ENCODE measurements at regions not wholly inside any gene's neighbourhood (a gene's known extent, or its start where the extent isn't known, plus 50 kb on each side); places are given as distances from the start of the nearest gene placed in this dataset.

- DNase-seq (ENCODE audit: low spot score in 2 of 2) (no peak), FAIRE-seq (no peak)
Observed at GRCh38 chr2:21590026-21590690, 466.4 kb downstream of the TDRD15 start.

DNA sequence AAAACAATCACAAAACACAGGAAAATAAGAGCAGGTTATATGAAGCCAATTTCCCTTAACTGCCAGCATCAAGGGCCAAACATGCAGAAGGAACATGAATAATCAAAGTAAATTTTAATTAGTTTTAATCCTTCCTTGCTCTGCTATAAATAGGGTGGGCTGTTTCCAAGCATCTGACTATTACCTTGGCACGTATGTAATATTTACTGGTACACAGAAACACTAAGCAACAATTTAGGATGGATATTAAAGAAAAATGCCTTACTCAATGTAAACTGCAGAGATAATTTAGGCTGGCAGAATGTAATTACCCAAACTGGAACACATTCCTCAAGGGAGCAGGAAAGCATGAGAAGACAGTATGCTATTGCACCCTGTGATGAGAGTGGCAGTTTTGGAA lies 468.2 kb downstream of the TDRD15 start:
- no peak for DNase-seq (ENCODE audit: low spot score in 2 of 2)
- no peak for FAIRE-seq

GRCh38 chr2:21599417-21599816 lies 475.6 kb downstream of the TDRD15 start:
- FAIRE-seq (no peak), DNase-seq (ENCODE audit: low spot score in 2 of 2) (no peak)

DNA sequence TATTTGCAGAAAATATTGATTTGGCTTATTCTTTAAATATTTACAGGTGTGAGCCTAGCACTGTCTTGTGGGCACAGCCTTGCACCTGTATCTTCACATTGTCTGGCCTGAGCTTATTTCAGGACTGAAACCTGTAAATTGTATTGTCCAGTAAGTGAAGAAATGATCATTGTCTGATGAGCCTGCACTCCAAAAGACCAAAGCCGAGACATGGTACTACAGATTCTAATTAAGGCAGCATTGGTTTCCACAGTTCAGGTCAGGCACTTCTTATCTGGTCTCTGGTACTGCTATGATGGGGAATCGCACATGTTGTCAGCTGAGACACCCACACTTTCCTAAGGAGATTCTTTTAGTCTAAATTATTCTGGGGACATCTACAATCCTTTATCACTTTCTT lies 479.0 kb downstream of the TDRD15 start:
- DNase-seq (ENCODE audit: low spot score in 2 of 2) (no peak), FAIRE-seq (no peak)

DNA sequence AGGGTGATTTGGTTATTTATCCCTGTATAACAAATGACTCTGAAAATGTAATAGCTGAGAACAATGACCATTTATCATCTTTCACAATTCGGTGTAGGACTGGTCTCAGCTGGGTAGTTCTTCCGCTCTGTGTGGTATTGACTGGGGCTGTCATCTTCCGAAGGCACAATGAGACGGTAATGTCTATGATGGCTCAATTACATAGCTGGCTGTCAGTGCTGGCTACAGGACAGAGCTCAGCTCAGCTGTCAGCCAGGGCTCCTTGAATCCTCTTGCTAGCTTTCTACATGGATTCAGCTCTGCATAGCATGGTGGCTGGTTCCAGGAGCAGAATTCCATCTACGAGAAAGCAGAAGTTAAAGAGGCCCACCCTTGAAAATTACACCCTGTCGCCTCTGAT lies 483.8 kb downstream of the TDRD15 start:
- DNase-seq (ENCODE audit: low spot score in 2 of 2), result no peak
- no peak for FAIRE-seq

DNA sequence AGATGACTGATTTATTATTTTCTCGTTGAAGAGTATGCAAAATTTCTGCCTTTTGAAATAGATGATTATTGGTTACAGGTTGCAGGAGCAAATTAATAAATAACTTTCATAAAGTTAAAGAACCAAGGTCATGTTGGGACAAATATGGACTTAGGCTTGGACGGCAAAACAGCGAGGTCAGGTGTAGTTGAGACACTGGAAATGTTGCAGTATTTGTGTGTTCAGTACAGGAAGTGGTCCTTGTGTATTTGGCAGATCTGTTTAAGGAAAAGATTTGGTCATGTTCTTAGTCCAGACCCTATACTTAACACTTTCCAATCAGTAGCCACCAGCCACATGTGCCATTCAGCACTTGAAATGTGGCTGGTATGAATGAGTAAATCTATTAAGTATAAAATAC lies 486.5 kb downstream of the TDRD15 start:
- FAIRE-seq (no peak), DNase-seq (ENCODE audit: low spot score in 2 of 2) (no peak)

DNA sequence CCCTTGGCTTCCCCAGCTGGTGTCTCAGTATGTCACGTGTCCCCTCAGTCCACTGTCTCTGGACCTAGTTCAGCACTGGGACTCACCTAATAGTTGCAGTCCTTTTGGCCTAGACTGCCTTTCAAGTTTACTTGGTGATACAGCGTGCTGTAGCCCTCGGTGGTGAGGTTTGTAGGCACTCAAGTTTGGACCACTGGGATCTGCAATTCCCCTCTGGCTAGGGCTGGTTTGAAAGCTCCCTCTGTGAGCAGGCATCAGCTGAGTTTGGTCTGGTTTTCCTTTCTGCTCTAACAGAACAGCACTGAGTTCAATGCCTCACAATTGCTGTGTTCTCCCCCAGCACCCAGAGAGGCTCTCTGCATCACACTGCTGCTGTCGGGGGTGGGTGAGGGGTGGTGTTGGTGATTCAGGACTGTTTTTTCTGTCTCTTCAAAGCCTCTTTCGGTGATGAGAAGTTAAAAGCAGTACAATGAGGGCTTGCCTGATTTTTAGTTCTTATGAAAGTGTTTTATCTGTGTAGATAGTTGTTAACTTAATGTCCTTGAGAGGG lies 494.2 kb downstream of the TDRD15 start:
- FAIRE-seq (no peak), DNase-seq (ENCODE audit: low spot score in 2 of 2) (no peak)

- no peak for DNase-seq (ENCODE audit: low spot score in 2 of 2)
- no peak for FAIRE-seq
Observed at GRCh38 chr2:21620771-21621170, 497.0 kb downstream of the TDRD15 start.

- no peak for FAIRE-seq
- no peak for DNase-seq (ENCODE audit: low spot score in 2 of 2)
Observed at GRCh38 chr2:21627938-21628337, 504.2 kb downstream of the TDRD15 start.

DNA sequence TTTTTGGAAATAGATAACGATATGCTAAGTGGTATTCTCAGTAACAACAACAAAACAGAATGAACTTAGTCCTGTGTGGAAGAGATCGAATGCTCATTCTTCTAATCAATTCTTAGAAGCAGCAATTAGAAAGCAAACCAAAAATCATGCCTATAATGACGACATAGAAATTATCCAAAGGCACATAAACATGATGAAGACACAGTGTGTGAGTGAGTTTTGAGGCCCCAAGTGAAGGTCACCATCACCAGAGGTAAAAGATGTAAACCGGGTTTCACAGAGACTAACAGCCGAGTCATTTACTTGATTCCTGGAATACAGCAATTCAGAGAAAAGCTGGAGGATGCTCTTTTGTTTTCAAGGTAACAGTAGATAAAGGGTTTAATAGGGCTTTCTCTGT lies 509.2 kb downstream of the TDRD15 start:
- no peak for FAIRE-seq
- DNase-seq (ENCODE audit: low spot score in 2 of 2), result no peak

GRCh38 chr2:21633466-21633865 lies 509.7 kb downstream of the TDRD15 start:
- FAIRE-seq, result no peak
- DNase-seq (ENCODE audit: low spot score in 2 of 2), result no peak

GRCh38 chr2:21633911-21634310 lies 510.1 kb downstream of the TDRD15 start:
- DNase-seq (ENCODE audit: low spot score in 2 of 2) (no peak), FAIRE-seq (no peak)

GRCh38 chr2:21640046-21640445 lies 516.3 kb downstream of the TDRD15 start:
- no peak for DNase-seq (ENCODE audit: low spot score in 2 of 2)
- no peak for FAIRE-seq

DNA sequence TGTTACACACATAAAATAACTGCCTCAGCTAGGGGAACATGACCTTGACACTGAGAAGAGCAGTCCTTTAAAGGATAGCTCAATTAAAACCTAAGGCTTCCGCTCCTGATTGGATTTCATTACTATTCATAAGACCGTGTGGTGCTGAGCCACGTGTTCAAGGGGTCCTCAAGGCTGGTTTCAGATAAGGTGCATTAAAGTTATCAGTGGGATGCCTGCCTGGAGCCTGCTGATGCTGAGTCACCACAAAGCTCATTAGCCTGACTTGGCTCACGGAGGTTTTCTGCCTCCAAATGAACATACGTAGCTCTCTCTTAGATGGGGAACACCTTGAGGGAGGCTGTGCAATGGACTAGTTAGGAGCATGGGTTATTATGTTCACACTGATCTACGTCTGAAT lies 518.9 kb downstream of the TDRD15 start:
- DNase-seq (ENCODE audit: low spot score in 2 of 2) (no peak), FAIRE-seq (no peak)

- DNase-seq (ENCODE audit: low spot score in 2 of 2), result no peak
- no peak for FAIRE-seq
Observed at GRCh38 chr2:21643180-21643579, 519.4 kb downstream of the TDRD15 start.

- no peak for DNase-seq (ENCODE audit: low spot score in 2 of 2)
- FAIRE-seq, result no peak
Observed at GRCh38 chr2:21644266-21644665, 520.5 kb downstream of the TDRD15 start.

DNA sequence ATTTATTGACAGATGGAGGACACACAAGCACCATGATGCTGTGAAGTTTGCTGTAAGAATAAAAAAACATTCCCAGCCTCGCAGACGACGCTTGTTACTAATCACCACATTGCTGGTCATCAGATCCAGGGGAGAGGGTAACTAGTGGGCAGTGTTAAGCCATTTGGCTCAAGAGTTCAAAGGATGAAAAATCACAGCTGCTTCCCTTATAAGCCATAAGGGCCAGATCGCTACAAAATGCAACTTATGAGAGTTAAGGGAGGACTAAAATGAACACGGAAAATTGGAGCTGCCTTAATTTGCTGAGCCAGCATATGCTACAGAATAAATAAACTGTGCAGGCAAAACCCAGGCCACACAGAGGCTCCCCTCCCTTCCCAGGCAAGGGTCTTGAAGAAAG lies 522.6 kb downstream of the TDRD15 start:
- no peak for FAIRE-seq
- no peak for DNase-seq (ENCODE audit: low spot score in 2 of 2)

- DNase-seq (ENCODE audit: low spot score in 2 of 2) (no peak), FAIRE-seq (no peak)
Observed at GRCh38 chr2:21650569-21650968, 526.8 kb downstream of the TDRD15 start.

- no peak for DNase-seq (ENCODE audit: low spot score in 2 of 2)
- no peak for FAIRE-seq
Observed at GRCh38 chr2:21655136-21655535, 531.4 kb downstream of the TDRD15 start.

GRCh38 chr2:21656330-21657075 lies 532.7 kb downstream of the TDRD15 start:
- DNase-seq (ENCODE audit: low spot score in 2 of 2) (no peak), FAIRE-seq (no peak)

DNA sequence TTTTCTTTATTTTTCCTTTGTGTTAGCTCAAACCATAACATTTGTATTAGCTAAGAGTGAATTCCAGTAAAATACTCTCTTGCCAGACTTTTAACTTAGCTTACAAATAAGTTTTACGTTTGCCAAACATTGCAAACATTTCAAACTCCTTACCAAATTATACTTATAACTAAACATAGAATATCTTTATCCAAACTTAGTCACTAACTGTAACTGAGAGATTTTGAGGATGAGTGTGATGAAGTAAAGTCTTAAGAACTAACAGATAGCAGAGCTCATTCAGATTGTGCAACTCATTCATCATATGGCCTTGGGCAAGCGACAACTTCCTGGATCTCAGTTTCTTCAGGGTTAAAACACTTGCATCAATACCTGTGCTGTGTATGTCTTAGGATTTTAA lies 533.7 kb downstream of the TDRD15 start:
- FAIRE-seq, result no peak
- no peak for DNase-seq (ENCODE audit: low spot score in 2 of 2)

DNA sequence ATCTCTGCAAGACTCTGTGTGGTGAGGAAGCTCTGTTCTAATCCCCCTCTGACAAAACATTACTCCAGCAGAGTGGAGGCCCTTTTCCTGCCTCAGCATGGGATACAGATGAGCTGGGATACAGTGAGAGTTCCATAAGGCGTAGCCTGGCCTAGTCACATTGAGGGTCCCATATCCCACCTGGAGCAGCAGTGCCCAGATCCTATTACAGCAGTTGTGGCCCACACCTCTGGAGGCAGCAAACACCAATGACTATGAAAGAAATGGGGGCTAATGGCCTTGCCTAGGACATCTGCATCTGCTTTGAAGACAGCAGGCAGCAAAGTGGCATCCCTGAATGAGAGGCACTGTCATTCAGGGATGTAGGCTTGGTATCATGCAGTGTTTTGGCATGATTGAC lies 534.5 kb downstream of the TDRD15 start:
- FAIRE-seq (no peak), DNase-seq (ENCODE audit: low spot score in 2 of 2) (no peak)

Data from frontal cortex (tissue), 3 donors.